GM19372 (cell line): ENCODE measurements at regions not wholly inside any gene's neighbourhood (a gene's known extent, or its start where the extent isn't known, plus 50 kb on each side); places are given as distances from the start of the nearest gene placed in this dataset.

Experiments used
- ATAC-seq: cut with Tn5 transposase; IDR thresholded peaks from one replicate; pipeline ENCODE4 v1.9.1; 2021; ENCODE audit warnings: mild to moderate bottlenecking, low read depth, moderate library complexity; ENCODE audit not compliant: unreplicated experiment

DNA sequence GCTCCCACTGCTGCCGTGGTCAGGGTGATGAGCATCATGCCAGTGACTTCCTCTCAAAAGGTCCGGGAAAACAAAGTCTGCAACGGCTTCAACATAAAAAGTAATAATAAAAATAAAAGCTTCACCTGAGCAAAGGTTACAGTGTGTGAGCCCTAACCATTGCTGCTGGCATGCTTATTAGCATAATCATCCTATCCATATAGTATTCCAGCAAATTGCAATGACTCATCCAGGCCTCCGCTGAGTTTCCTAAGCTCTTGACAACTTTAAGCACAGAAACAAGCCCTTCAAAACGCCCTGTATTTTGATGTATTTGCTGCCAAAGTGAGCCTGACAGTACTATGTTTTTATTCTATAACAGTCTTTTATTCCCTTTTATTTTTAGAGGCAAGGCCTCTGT is 100.5 kb downstream of the AASDH start:
- ATAC-seq, result no peak

DNA sequence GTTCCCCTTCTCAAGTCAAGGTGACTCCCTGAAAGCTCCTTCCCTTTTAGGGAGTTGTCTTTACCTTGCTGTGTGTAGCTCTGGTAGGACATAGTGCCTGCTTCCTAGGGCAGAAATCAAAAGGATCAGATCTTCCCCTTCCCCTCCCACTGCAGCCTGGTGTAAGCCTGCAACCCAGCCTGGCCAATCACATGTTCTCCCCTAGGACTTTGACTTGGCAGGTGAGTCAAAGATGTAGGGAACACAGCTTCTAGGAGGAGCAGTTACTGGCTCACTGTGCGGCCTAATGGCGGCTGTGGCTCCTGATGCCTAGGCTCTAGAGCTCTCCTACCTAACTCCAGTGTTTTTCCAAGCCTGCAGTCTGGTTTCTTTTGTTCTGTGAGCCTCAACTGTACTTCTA is 103.9 kb downstream of the AASDH start:
- ATAC-seq, result no peak

DNA sequence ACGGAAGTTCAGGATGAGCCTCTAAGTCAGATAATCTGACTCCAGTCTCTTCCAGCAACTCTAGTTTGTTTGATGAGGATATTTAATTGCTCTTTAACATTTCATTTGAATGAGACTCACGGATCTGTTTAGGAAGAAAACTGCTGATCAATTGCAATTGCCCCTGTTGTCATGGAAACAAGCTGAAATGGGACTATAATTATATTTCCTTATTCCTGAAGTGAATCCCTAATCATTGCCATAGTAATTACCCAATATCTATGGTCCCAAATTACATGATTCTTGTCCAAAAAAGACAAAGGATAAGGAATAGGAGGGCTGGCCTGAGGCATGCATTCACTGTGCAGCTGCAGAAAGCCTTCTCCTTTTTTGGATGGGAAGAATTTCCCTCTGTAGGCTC is 105.3 kb downstream of the AASDH start:
- no peak for ATAC-seq

DNA sequence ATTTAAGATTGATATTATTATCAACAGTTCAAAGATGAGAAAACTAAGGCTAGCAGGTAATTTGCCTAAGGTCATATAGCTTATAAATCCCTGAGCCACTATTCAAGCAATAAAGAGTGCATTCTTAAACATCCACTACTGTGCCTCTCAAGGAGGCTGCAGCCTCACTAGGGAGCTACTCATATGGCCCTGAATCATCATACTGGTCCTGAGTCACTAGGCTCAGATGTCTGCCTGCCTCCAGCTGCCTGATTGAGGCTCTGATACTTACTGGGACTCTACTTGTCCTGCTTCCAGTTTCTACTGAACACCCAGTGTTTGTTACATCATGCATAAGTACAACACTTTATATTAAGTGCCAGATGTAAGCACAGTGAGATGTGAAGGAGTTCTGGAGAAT is 110.7 kb downstream of the AASDH start:
- no peak for ATAC-seq

DNA sequence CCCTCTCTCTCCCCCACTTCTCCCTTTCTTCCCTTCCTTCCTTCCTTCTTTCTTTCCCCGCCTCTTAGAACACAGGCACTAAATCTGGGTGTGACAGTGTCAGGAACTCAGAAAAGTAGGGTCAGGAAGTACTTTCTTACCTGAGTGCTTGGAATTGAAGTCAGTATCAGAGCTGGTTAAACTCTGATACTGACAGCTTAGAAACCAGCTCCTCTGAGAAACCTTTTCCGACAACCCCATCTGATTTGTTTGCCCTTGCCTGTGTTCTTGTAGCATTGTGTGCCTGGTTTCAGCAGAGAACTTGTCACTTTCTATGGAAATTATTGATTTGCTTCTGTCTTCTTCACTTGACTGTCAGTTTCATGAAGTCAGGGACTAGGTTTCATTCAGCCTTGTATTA is 113.9 kb downstream of the AASDH start:
- ATAC-seq, result no peak

DNA sequence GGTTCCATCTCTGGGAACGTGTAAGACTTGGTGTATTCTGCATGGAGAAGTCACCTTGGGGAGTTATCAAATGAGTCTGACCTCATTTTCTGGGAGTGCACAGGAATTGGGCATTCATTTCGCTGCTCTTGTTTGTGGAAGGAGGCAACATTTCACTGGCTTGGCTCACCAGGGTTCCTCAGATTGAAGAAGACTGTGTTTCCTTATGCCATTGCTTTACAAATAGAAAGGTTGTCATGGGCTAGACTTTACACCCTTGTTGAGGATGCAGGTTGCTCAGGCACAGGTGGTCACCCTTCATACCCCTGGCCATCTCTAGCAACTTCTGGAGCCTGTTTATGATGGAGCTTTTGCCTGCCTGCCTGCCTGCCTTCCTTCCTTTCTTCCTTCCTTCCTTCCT is 114.4 kb downstream of the AASDH start:
- ATAC-seq, result no peak

DNA sequence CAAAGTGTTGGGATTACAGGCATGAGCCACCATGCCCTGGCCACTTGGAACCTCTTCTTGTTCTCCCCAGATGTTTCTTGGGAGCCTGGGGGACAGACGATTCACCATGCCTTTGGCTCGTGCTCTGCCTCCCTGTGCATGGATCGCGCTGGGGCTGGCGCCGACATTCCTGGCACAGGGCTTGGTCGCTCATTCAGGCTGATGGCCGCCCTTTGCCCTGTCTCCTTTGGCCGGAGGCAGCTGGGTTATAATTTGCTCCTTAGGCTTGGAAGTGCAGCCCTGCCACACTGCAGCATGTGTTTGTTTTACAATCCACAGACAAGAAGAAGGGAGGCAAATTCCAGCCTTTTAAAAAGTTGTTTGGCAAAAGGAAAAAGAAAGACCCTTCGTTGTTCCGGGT is 115.3 kb downstream of the AASDH start:
- ATAC-seq, result no peak

DNA sequence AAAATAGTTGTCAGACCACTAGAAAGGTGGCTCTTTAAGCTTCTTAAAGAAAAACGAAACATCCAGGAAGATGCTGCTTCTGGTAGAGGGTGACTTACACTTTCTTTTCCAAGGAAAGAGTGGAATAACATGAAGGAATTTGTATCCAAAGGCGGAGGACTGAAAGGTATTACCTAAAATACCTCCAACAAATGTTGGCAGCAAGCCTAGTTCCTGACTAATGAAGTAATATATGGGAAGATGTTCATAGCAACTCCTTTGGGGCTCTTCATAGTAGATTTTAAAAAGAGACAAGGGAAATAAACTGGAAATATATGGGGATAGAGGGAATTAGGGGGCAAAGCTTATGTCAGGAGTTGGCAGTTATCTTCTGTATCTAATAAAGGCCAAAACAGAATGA is 116.2 kb downstream of the AASDH start:
- no peak for ATAC-seq

DNA sequence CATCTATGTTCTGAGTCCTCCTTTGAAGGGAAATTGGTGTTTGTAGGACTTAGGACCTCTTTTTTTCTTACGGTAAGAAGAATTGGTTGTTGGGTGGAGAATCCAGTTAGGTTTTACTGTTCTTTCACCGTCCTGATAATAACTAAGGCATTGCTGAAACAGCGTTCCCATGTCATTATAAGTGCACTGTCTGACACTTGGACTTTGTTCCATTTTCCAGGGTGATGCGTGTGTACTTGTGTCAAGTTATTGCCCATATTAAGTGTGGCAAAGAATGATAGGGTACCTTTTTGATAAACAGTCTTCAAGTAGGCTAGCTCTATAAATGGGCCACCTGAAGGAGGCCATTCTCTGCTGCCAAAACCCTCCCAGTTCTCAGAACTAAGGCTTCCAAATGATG is 119.7 kb downstream of the AASDH start:
- ATAC-seq, result no peak

DNA sequence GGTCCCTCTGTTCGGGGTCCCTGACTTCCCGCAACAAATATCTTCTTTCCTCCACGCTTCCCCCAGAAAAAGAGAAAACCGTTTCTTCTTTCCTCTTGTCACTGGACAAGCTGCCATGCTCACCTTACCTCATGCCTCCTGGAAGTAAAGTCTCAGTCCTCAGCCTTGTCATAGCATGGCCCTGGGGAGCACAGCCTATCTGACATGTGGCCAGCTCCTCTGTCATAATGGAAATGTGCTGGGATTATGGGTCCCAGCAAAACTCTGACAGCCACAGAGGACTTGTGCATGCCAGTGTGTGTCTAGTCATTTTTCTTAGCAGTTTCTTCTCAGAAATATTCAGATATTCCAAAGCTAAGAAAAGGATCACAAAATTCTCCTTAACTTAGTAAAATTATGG is 122.4 kb downstream of the AASDH start:
- ATAC-seq, result no peak

DNA sequence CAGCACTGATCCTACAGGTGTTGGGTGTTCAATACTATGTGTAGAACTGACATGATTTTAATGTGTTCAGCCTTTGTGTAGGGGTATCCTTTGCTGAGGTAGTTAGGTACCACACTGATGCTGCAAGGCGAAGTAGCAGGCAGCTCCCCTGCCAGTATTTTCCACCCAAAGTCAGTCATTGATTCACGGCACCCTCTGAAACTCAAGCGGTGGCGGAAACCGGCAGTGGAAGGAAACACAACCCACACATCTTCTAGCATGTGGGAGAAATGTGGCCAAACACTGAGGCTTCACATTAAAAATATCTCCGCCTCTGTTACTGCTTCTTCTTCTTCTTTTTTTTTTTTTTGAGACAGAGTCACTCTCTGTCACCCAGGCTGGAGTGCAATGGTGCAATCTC is 126.3 kb downstream of the AASDH start:
- peak; percentile 82 for ATAC-seq

DNA sequence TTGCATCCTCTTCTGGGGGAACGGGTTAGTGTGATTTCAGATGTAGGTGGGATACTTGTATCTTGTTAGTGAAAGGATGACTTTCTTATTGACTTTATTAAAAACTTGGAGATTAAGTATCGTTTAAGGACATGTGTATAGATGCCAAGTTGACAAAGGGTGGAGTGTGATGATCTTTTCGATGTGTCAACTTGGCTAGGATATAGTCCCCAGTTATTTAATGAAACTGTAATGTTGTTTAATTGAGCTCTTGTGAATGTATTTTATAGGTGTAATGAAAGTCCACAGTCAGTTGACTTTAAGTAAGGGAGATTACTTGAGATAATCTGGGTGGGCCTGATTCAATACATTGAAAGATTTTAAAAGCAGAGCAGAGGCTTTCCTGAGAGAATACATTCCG is 127.0 kb downstream of the AASDH start:
- ATAC-seq, result no peak

DNA sequence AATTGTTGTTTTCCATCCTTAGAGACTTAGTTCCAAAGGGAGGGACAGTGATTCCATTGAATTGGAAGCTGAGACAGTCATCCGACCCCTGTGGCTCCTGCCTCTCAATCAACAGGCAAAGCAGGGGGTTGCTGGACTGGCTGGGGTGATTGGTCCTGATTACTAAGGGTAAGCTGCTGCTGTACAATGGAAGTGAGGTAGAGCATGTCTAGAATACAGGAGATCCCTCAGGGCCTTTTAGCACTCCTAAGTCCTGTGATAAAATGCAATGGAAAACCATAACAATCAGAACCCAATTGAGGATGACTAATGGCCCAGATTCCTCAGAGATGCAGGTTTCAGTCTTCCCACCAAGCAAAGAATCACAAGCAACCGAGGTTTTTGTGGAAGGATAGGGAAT is 127.6 kb downstream of the AASDH start:
- no peak for ATAC-seq

DNA sequence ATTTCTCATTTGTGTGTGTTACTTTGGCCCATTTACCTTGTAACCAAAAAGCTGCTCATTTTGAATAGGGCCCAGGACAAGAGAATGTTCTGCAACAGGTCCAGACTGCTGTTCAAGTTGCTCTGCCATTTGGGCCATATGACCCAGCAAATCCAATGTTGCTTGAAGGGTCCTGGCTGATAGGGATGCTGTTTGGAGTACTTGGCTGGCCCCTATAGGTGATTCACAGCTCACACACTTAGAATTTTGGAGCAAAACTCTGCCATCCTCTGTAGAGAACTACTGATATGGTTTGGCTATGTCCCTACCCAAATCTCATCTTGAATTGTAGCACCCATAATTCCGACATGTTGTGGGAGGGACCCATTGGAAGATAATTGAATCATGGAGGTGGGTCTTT is 131.5 kb downstream of the AASDH start:
- no peak for ATAC-seq

DNA sequence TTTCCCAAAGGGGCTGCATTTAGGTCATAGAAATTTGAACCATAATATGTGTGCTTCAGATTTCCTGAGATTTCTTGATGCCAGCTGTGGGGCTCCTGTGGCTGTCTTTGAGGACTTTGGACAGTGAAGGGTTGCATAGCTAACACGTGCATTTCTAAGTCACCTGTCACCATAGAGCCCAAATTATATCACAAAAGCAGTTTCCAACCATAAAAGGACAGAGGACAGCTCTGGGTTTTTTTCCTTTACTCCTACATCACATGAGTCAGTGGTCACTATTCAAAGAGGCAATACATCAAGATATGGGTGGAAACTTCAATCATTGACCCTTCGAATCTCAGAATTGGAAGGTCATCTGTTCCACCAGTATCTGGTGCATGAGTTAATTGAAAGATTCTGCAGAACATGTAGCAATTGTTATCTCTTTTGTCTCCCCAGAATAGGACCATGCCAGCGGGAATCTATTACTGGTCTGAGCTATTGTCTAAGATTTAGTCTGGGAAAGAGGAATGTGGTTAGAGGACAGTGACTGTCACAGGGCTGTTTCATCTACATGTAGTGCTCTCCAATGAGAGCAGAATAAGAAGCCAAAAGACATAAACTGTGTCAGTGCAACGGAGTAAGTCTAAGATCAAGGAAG is 133.5 kb downstream of the AASDH start:
- ATAC-seq, result no peak

DNA sequence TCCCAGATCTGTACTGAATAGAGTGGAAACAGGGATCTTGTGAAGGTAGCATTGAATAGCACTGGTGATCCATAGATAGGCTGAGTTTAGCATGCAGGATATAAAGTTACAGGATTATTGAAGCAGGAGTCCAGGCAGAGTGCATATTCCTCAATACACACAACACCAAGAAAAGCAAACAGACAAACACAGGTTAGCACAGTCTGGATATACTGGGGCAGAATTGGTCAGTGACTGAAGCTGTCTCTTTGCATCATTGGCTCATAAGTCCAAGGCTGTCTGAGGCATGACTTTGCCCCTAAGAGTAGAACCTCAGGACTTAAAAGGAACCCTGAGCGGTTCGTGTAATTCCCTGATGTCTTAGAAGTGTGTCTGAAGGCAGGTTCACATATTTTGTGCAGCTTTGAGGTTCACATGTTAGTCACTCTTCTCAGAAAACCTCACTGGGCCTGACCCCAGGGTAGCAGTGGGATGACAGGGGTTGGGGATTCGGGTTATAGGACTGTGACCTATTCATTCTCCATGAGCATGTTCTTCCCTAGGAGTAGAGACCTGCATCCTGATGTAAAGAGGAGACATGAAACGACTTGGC is 134.6 kb downstream of the AASDH start:
- ATAC-seq, result no peak

DNA sequence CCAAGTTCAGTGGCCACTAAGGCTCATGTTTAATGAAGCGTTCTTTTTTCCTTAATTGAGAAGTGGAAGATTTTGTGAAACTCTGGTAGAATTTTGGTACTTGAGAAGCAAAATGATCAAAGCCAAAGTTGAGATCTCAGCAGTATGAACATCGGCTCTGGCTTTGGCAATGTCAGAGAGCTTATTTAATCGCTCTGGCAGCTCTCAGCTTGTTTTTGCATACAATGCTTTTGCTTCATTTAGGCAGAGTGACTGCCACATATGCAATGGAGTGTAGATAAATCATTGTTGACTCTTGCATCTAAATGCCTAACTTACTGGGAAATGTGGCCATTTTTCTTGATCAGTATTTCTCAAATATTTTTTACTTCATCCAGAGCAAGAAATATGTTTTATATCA is 135.7 kb downstream of the AASDH start:
- ATAC-seq, result no peak

DNA sequence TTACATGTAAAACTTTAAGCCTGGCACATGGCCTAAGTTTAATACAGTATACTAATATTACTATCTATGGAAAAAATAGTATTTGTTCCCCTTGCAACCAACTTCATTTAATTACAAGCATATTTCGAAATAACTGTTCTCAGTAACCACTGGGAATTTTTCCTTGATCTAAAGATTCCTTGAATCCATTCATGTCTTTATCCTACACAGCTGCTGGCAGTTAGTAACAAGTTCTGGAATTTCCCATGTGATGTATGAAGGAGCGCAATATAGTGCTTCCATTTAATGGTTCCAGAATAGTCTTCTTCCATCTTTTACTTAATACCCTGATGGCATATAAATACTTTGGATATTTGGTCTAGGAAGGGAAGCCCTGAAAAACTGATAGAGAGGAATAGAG is 136.5 kb downstream of the AASDH start:
- no peak for ATAC-seq

DNA sequence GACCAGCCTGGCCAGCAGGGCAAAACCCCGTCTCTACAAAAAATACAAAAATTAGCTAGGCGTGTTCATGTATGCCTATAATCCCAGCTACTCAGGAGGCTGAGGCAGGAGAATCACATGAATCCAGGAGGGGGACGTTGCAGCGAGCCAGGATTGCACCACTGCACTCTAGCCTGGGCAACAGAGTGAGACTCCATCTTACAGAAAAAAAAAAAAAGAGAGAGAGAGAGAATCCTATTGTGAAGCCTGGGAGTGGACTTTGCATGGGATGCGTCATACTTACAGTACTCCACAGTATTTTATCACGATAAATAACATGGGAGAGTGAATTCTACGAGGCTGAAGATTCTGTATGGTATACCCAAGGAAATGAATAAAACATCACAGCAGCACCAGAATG is 139.6 kb downstream of the AASDH start:
- ATAC-seq, result no peak

DNA sequence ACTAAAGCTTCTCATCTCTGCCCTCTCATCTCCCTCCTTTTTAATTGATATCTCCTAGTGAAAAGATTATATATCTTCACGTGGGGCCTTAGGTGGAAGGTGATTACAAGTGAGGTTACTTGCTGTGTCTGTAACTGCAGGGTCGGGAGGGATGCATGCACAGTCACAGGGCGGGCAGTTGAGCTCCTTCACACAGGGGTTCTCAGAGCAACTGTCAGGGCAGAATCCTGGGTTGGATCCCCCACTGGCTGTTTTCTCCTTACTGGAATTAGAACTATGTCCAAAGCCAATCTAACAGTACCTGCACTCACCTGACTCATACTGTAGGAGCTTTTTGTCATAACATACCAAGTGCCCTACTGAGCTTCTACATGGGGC is 141.1 kb downstream of the AASDH start:
- no peak for ATAC-seq

DNA sequence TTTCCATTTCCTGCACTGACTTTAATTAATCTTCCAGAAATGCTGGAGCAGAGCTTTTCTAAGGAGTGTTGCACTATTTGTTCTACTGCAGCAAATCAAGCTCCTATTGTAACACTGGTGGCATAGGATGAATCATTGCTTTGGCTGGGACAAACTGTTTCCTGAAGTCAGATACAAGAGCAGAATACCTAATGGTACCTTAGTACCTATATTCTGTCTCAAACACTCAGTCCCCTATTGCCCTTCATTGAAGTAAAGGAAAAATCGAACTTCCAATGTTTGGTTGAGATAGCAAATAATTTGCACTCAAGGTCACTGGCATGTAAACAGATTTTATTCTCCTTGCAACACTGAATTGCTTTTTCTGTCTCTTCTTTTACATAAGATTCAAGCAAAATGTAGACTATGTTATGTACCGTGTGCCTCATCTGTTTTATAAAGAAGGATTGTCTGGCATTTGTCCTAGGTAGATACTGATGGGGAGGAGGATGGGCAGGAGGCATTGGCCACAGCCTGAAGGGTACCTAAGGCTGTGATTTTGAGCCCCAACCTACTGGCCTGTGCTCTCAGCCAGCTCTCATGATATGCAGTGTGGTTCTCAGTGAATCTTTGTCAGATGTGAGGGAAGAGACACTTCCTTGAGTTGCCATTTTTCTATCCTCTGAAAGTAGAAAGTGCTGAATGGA is 141.6 kb downstream of the AASDH start:
- ATAC-seq, result no peak

DNA sequence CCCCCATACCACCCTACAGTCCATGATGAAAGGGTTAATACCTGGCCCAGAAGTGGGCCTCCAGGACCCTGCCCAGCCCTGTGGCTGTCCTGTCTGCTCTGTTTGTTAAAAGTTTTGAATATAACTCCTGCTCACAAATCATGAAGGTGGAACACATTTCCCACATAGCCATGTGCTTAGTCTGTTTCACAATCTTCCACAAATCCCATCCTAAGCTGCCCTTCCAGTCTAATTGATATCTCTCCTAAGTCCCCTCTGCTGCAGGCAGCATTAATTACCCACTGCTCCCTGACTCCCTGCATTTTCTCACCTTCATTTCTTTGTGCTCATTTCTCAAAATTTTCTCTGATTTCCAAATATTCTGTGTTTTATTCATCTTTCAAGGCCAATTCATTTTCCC is 142.6 kb downstream of the AASDH start:
- no peak for ATAC-seq
